ENCODE measurements at regions not wholly inside any gene's neighbourhood (a gene's known extent, or its start where the extent isn't known, plus 50 kb on each side); places are given as distances from the start of the nearest gene placed in this dataset.

DNA sequence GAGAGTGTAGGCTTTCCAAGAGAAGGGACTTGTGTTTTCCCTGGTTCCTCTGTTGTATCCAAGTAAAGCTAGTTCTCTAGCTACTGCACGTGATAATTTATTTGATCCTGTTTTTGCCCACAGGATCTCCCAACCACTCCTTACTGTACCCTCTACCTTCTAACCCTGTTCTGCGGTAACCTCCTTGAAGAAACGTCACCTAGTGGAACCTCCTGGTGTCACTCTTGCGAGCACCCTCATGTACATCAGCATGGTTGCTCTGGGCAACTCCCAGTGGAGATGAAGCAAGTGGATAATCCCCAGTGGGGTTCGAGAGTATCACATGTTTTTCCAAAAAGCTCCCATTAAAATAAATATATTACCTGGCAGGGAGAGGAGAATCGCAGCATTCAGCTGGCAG, 108.9 kb upstream of the CLMP start:
- no peak for TF ChIP-seq POLR2A (IDR thresholded peaks at IDR 0.05)
- TF ChIP-seq, protein P1, sequence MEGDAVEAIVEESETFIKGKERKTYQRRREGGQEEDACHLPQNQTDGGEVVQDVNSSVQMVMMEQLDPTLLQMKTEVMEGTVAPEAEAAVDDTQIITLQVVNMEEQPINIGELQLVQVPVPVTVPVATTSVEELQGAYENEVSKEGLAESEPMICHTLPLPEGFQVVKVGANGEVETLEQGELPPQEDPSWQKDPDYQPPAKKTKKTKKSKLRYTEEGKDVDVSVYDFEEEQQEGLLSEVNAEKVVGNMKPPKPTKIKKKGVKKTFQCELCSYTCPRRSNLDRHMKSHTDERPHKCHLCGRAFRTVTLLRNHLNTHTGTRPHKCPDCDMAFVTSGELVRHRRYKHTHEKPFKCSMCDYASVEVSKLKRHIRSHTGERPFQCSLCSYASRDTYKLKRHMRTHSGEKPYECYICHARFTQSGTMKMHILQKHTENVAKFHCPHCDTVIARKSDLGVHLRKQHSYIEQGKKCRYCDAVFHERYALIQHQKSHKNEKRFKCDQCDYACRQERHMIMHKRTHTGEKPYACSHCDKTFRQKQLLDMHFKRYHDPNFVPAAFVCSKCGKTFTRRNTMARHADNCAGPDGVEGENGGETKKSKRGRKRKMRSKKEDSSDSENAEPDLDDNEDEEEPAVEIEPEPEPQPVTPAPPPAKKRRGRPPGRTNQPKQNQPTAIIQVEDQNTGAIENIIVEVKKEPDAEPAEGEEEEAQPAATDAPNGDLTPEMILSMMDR (IDR thresholded peaks at IDR 0.05), result no peak
- no peak for TF ChIP-seq POLR2AphosphoS5 (IDR thresholded peaks at IDR 0.05)
- TF ChIP-seq EP300 (IDR thresholded peaks at IDR 0.05), result no peak

All from stomach (tissue), 4 donors.